ENCODE measurements at regions not wholly inside any gene's neighbourhood (a gene's known extent, or its start where the extent isn't known, plus 50 kb on each side); places are given as distances from the start of the nearest gene placed in this dataset.

DNA sequence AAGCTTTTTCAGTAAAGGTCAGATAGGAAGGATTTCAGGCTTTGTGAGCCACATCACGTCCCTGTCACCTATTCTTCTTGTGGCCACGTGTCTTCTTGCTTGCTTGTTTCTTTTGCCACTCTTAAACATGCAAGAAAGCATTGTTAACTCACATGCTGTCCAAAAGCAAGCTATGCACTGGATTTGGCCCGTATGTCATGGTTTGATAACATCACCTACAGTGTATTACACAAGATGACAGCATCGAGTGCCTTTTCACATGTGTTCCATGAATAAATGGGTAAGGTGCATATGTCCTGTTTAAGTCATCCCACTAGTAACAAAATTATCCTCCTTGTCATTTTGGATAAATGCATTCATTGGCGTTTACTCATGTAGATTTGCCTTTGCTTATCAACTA is 468.0 kb upstream of the FAT1 start:
- Mint-ChIP-seq H3K4me1 (no peaks in the 10 kb centered on the region), H3K27ac (no peak overlapping the region), H3K27me3 (no peaks in the 10 kb centered on the region), H3K36me3 (ENCODE audit: low read depth) (no peaks in the 10 kb centered on the region), H3K4me3 (no peak overlapping the region), H3K9me3 (peaks cover 2% of the 10 kb centered on the region)
- intact Hi-C loops (cut with micrococcal nuclease), result no loop called here
- TF ChIP-seq, protein P1, sequence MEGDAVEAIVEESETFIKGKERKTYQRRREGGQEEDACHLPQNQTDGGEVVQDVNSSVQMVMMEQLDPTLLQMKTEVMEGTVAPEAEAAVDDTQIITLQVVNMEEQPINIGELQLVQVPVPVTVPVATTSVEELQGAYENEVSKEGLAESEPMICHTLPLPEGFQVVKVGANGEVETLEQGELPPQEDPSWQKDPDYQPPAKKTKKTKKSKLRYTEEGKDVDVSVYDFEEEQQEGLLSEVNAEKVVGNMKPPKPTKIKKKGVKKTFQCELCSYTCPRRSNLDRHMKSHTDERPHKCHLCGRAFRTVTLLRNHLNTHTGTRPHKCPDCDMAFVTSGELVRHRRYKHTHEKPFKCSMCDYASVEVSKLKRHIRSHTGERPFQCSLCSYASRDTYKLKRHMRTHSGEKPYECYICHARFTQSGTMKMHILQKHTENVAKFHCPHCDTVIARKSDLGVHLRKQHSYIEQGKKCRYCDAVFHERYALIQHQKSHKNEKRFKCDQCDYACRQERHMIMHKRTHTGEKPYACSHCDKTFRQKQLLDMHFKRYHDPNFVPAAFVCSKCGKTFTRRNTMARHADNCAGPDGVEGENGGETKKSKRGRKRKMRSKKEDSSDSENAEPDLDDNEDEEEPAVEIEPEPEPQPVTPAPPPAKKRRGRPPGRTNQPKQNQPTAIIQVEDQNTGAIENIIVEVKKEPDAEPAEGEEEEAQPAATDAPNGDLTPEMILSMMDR (IDR thresholded peaks at IDR 0.05), result no peak
- POLR2A ChIA-PET, result no interaction called here
- ATAC-seq (ENCODE audit: low read depth), result no peak
- DNase-seq, result no peak
- CTCF ChIA-PET, result no interaction called here

DNA sequence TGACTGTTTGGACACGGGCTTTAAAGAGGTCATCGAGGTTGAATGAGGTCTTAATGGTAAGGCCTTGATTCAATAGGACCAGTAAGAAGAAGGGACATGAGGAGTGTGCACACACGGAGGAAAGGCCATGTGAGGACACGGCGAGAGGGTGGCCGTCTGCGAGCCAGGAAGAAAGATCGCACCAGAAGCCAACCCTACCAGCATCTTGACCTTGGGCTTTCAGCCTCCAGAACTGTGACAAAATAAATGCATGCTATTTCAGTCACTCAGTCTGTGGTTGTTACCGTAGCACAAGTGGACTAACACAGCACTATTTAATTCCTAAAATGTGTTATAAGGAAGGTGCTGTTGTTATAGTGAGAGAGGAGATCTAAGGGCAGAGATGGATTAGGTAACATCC is 468.6 kb upstream of the FAT1 start:
- TF ChIP-seq, protein P1 (IDR thresholded peaks at IDR 0.05), result no peak
- DNase-seq (no peak), ATAC-seq (ENCODE audit: low read depth) (no peak)
- H3K27me3 Mint-ChIP-seq, result no peaks in the 10 kb centered on the region
- intact Hi-C loops (cut with micrococcal nuclease), result no loop called here
- H3K36me3 Mint-ChIP-seq (ENCODE audit: low read depth), result no peaks in the 10 kb centered on the region
- no peak overlapping the region for H3K4me3 Mint-ChIP-seq
- H3K9me3 Mint-ChIP-seq, result peaks cover 2% of the 10 kb centered on the region
- POLR2A ChIA-PET, result no interaction called here
- no peaks in the 10 kb centered on the region for H3K4me1 Mint-ChIP-seq
- no peak overlapping the region for H3K27ac Mint-ChIP-seq
- CTCF ChIA-PET, result no interaction called here

DNA sequence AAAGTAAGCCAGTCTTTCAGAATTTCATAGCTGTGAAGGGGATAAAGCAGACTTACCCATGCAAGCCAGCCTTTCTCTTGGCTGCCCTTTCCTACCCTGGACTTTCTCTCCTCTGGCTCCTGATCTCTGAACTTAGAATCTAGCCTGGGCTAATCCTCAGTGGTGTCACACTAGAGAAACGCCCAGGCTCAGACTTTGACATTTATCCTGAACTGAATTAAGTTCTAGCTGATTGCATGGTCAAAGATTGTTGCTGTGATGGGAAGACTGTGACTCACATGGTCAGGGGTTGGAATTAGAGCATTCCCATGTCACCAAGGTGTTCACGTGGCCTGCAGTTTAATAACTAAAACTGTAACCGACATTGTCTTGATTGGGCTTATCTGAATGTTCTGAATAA is 469.5 kb upstream of the FAT1 start:
- TF ChIP-seq, protein P1 (IDR thresholded peaks at IDR 0.05), result no peak
- no peaks in the 10 kb centered on the region for H3K36me3 Mint-ChIP-seq (ENCODE audit: low read depth)
- CTCF ChIA-PET, result no interaction called here

DNA sequence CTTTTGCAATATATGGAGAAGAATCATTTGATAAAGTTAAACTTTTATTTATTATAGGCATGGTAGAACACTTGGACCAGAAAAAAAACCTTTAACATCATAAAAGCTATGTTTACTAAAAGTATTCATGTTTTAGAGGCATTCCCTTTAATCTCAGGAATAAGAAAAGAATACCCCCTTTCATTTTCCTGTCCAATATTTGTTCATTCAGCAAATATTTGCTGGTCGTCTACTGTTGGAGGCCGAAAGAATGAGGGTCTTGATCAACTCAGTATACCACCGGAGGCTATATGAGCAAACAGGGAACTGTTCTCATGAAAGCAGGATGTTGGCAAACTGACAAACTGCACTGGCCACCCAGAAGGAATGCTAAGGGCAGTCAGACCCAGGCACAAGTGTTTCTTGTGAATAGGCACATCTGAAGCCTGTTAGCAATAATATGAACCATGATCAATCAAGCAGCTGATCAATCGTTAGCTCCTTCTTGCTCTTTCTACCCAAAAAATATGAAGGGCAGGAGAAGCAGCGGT is 480.8 kb upstream of the FAT1 start:
- Mint-ChIP-seq H3K9me3 (peaks cover 16% of the 10 kb centered on the region), H3K27ac (no peak overlapping the region), H3K4me3 (no peak overlapping the region), H3K4me1 (no peaks in the 10 kb centered on the region), H3K27me3 (no peaks in the 10 kb centered on the region), H3K36me3 (ENCODE audit: low read depth) (no peaks in the 10 kb centered on the region)
- POLR2A ChIA-PET, result no interaction called here
- intact Hi-C loops (cut with micrococcal nuclease), result no loop called here
- CTCF ChIA-PET, result no interaction called here
- TF ChIP-seq, protein P1 (IDR thresholded peaks at IDR 0.05), result no peak
- ATAC-seq (ENCODE audit: low read depth) (no peak), DNase-seq (no peak)

More for the DNA sequence above, 469.5 kb upstream of the FAT1 start:
- peaks cover 2% of the 10 kb centered on the region for H3K9me3 Mint-ChIP-seq
- POLR2A ChIA-PET, result no interaction called here
- no peak overlapping the region for H3K27ac Mint-ChIP-seq
- H3K27me3 Mint-ChIP-seq, result no peaks in the 10 kb centered on the region
- ATAC-seq (ENCODE audit: low read depth), result no peak
- H3K4me1 Mint-ChIP-seq, result no peaks in the 10 kb centered on the region
- H3K4me3 Mint-ChIP-seq, result no peak overlapping the region
- intact Hi-C loops (cut with micrococcal nuclease), result no loop called here
- no peak for DNase-seq

DNA sequence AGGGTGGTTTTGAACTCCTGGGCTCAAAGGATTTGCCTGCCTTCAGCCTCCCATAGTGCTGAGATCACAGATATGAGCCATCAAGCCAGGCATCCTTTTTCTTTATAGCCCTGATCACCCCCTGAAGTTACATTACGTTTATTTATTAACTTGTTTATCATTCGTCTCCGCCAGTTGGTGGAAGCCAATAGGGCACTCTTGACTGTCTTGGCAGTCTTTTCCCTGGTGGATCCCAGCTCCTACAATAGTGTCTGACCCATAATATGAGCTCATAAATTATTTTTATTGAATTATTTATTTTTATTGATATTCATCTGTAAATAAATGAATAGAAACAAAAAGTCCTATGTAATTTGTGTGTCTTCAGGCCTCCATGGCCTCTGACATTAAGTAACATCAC is 484.3 kb upstream of the FAT1 start:
- TF ChIP-seq, protein P1 (IDR thresholded peaks at IDR 0.05), result no peak
- H3K4me3 Mint-ChIP-seq, result no peak overlapping the region
- H3K4me1 Mint-ChIP-seq, result no peaks in the 10 kb centered on the region
- ChIA-PET POLR2A (no interaction called here), CTCF (no interaction called here)
- H3K27ac Mint-ChIP-seq, result no peak overlapping the region
- intact Hi-C loops (cut with micrococcal nuclease), result no loop called here
- H3K9me3 Mint-ChIP-seq, result peaks cover 12% of the 10 kb centered on the region
- H3K36me3 Mint-ChIP-seq (ENCODE audit: low read depth), result no peaks in the 10 kb centered on the region
- DNase-seq, result no peak
- ATAC-seq (ENCODE audit: low read depth), result no peak
- H3K27me3 Mint-ChIP-seq, result no peaks in the 10 kb centered on the region
